LNCaP clone FGC (cell line): ENCODE measurements at regions not wholly inside any gene's neighbourhood (a gene's known extent, or its start where the extent isn't known, plus 50 kb on each side); places are given as distances from the start of the nearest gene placed in this dataset.

Experiments
- DNase-seq: peaks from one replicate; pipeline ENCODE4 v3.0.0-alpha.2; 2011; ENCODE audit warnings: low read depth
- H3K4me3 ChIP-seq: 2 replicates; pipeline ENCODE4 v1.5.1; 2011; ENCODE audit warnings: mild to moderate bottlenecking, low read depth, low read length, control low read depth
- TF ChIP-seq, protein P1 (sequence below): IDR thresholded peaks from 2 replicates; pipeline ENCODE4 v1.5.1; 2012; ENCODE audit warnings: mild to moderate bottlenecking; ENCODE audit not compliant: control insufficient read depth, insufficient read depth; ENCODE audit errors: extremely low read depth

DNA sequence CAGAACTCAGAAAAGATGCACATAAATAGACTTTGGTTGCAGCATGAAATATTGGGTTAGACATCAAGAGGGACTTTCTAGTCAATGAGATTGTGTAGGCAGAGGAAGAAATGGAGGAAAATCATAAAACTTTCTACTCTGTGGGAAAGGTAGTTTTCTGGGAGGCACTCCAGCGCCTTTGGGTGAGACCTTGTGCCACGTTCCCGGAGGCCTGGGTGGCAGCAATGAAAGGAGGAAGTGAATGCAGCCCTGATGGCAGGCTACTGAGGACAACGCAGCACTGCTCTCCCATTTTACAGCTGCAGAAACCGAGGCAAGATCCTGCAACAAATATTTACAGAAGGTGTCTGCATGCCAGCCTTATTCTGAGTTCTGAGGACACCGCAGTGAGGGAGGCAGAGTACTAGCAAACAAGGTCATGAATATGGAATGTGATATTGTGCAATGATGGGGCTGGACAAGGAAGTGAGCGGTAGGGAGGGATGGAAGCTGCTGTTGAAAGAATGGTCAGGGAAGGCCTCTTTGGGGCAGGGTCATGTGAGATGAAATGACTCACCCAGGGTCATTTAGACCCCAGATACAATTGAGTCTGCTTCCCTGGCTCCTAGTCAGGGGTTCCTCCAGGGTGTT is 159.1 kb downstream of the TFAP2C start:
- H3K4me3 ChIP-seq, result no peak overlapping the region
- DNase-seq, result peak; percentile 54
- TF ChIP-seq, protein P1, sequence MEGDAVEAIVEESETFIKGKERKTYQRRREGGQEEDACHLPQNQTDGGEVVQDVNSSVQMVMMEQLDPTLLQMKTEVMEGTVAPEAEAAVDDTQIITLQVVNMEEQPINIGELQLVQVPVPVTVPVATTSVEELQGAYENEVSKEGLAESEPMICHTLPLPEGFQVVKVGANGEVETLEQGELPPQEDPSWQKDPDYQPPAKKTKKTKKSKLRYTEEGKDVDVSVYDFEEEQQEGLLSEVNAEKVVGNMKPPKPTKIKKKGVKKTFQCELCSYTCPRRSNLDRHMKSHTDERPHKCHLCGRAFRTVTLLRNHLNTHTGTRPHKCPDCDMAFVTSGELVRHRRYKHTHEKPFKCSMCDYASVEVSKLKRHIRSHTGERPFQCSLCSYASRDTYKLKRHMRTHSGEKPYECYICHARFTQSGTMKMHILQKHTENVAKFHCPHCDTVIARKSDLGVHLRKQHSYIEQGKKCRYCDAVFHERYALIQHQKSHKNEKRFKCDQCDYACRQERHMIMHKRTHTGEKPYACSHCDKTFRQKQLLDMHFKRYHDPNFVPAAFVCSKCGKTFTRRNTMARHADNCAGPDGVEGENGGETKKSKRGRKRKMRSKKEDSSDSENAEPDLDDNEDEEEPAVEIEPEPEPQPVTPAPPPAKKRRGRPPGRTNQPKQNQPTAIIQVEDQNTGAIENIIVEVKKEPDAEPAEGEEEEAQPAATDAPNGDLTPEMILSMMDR, result no peak

DNA sequence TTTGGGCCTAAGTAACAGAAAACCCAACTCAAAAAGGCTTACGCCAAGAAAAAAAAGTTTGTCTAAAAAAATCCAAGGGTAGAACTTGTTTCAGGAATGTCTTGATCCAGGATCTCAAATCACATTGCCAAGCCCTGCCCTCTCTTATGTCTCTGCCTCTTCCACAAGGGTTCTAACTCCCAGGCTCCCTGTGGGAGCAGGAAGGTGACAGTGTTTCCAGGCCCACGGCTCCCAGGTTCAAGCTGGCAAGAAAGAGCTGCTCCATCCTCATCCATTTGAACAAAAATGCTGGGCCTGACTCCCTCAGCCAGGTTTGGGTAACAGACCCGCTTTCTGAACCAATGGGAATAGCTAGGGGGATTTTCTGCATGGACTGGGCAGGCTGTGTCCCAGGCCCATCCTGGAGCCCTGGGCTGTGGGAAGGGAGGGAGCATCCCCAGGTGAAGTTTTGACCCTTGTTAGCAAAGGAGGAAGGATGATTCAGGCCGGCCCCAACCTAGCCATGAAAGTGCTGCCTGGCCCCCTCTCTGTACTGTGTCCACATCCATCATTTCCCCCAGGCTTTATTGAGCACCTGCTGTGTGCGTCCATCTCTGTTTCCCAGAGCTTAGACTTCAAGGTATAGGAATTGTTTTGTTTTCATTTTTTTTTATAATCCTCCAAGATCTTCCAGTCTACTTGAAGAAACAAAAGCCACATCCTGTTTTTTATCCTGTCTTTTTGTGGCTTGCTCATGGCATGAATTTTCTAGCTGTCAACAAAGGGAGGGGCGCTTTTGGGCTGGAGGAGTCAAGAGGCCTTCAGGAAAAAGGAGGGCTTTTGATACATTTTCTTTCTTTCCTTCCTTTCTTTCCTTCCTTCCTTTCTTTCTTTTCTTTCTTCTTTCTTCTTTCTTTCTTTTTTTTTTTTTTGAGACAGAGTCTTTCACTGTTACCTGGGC is 159.8 kb downstream of the TFAP2C start:
- DNase-seq, result no peak
- TF ChIP-seq, protein P1, result no peak
- no peak overlapping the region for H3K4me3 ChIP-seq

DNA sequence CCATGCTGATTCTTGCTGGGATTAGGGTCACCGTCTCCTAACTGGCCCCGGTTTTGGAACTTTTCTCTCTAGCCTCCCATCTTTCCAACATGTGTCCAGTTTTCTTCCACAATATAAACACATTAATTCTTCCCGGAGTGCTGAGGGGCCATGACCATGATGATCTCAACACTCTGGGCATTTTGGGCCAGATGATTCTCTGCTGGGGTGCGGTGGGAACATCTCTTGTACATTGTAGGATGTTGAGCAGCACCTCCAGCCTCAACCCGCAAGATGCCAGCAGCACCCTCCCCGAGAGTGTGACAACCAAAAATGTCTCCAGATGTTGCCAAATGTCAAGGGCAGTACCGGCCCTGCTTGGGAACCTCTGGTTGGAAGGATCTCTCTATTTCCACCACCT is 164.8 kb downstream of the TFAP2C start:
- H3K4me3 ChIP-seq, result no peak overlapping the region
- DNase-seq, result no peak
- TF ChIP-seq, protein P1, result no peak

DNA sequence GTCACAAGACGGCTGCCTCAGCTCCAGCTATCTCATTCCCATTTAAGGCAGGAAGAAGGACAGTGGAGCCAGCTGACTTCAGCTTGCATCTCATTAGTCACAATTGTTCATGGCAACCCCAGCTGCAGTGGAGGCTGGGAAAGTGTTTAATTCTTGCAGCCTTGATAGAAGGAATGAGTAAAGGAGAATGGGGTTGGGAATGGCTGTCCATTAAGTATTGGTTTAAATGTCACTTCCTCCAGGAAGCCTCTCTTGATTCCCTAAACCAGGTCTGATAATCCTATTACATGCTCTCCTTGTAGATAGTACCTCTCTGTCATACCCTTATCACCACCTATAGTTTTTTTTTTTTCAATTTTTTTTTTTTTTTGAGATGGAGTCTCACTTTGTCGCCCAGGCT is 166.4 kb downstream of the TFAP2C start:
- TF ChIP-seq, protein P1, result no peak
- DNase-seq, result no peak

GRCh38 chr20:56796345-56796744 is 167.2 kb downstream of the TFAP2C start:
- H3K4me3 ChIP-seq, result no peak overlapping the region
- DNase-seq, result no peak
- TF ChIP-seq, protein P1, result no peak

More for the DNA sequence above, 166.4 kb downstream of the TFAP2C start:
- H3K4me3 ChIP-seq, result no peak overlapping the region

DNA sequence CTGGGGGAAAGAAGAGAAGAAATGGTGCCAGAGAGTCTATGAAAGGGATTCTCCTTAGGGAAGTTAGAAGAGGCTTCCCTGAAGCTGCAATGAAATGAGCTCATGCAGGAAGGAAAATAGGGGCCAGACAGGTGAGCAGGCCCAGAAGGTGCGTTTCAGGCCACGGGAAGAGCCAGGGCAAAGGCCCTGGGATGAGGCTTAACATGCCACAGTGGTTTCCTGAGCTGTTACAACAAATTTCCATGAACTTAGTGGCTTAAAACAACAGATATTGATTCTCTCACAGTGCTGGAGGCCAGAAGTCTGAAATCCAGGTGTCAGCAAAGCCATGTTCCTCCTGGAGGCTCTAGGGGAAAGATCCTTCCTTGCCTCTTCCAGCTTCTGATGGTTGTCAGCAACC is 167.9 kb downstream of the TFAP2C start:
- DNase-seq, result no peak
- TF ChIP-seq, protein P1, result no peak
- no peak overlapping the region for H3K4me3 ChIP-seq
